Panc1 (cell line): ENCODE measurements at regions not wholly inside any gene's neighbourhood (a gene's known extent, or its start where the extent isn't known, plus 50 kb on each side); places are given as distances from the start of the nearest gene placed in this dataset.

ENCODE experiments used
- POLR2AphosphoS5 ChIP-seq: IDR thresholded peaks from 2 replicates; pipeline ENCODE4 v1.6.1; 2012; ENCODE audit warnings: mild to moderate bottlenecking, low read depth, low read length, moderate library complexity
- TF ChIP-seq, protein P1 (sequence below): fragments of 450-650 bp; IDR thresholded peaks from 2 replicates; pipeline ENCODE4 v1.5.1; 2017; ENCODE audit warnings: mild to moderate bottlenecking
- TF ChIP-seq, protein P2 (sequence below), 2 experiments: IDR thresholded peaks; 2 replicates each; pipeline ENCODE4 v1.6.1; 2011 to 2012; ENCODE audit warnings: low read depth in 2 of 2, control low read depth in 1 of 2, low read length in 1 of 2, mild to moderate bottlenecking in 1 of 2, moderate library complexity in 1 of 2; ENCODE audit not compliant: insufficient read depth in 1 of 2

DNA sequence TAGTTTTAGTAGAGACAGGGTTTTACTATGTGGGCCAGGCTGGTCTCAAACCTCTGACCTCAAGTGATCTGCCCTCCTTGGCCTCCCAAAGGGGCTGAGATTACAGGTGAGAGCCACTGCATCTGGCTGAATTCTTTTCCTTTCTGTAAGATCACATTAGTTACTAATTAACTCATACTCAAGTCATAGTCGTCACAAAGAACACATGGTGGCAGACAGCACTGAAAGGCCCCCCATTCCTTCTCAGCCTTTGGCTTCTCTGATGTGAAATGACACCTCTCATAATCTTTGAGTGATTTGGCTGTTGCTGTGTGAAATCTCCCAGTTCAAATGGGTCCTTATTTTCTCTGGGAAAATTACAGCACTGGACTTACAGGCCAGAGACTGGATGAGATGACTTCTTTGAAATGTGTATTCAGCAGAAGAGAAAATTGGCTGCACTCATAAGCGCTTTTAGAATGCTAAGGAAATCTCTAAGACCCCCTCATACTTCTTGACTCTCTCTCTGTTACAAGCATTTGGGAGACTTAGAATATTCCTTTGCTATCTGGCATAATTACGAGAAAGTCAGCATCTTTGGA, 764.8 kb downstream of the RNF144A start:
- TF ChIP-seq, protein P1, sequence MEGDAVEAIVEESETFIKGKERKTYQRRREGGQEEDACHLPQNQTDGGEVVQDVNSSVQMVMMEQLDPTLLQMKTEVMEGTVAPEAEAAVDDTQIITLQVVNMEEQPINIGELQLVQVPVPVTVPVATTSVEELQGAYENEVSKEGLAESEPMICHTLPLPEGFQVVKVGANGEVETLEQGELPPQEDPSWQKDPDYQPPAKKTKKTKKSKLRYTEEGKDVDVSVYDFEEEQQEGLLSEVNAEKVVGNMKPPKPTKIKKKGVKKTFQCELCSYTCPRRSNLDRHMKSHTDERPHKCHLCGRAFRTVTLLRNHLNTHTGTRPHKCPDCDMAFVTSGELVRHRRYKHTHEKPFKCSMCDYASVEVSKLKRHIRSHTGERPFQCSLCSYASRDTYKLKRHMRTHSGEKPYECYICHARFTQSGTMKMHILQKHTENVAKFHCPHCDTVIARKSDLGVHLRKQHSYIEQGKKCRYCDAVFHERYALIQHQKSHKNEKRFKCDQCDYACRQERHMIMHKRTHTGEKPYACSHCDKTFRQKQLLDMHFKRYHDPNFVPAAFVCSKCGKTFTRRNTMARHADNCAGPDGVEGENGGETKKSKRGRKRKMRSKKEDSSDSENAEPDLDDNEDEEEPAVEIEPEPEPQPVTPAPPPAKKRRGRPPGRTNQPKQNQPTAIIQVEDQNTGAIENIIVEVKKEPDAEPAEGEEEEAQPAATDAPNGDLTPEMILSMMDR = no peak
- TF ChIP-seq POLR2AphosphoS5 = no peak
- TF ChIP-seq, protein P2, sequence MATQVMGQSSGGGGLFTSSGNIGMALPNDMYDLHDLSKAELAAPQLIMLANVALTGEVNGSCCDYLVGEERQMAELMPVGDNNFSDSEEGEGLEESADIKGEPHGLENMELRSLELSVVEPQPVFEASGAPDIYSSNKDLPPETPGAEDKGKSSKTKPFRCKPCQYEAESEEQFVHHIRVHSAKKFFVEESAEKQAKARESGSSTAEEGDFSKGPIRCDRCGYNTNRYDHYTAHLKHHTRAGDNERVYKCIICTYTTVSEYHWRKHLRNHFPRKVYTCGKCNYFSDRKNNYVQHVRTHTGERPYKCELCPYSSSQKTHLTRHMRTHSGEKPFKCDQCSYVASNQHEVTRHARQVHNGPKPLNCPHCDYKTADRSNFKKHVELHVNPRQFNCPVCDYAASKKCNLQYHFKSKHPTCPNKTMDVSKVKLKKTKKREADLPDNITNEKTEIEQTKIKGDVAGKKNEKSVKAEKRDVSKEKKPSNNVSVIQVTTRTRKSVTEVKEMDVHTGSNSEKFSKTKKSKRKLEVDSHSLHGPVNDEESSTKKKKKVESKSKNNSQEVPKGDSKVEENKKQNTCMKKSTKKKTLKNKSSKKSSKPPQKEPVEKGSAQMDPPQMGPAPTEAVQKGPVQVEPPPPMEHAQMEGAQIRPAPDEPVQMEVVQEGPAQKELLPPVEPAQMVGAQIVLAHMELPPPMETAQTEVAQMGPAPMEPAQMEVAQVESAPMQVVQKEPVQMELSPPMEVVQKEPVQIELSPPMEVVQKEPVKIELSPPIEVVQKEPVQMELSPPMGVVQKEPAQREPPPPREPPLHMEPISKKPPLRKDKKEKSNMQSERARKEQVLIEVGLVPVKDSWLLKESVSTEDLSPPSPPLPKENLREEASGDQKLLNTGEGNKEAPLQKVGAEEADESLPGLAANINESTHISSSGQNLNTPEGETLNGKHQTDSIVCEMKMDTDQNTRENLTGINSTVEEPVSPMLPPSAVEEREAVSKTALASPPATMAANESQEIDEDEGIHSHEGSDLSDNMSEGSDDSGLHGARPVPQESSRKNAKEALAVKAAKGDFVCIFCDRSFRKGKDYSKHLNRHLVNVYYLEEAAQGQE (IDR thresholded peaks at IDR 0.05; ENCODE audit: insufficient read depth in 1 of 2, low read depth in 2 of 2, low read length in 1 of 2) = no peak
